OCI-LY1 (cell line): ENCODE measurements at regions not wholly inside any gene's neighbourhood (a gene's known extent, or its start where the extent isn't known, plus 50 kb on each side); places are given as distances from the start of the nearest gene placed in this dataset.

Experiments
- EZH2 ChIP-seq: fragments of 200-600 bp; sonication (generic), shearing (Covaris generic); IDR thresholded peaks from 2 replicates; pipeline ENCODE4 v1.8.0; 2017; ENCODE audit warnings: borderline replicate concordance, mixed run types, mild to moderate bottlenecking, antibody characterized with exemption, low read length, moderate library complexity, mixed read lengths
- TF ChIP-seq, protein P1 (sequence below): fragments of 200-600 bp; sonication (generic), shearing (Covaris generic); IDR thresholded peaks from 2 replicates; pipeline ENCODE4 v1.5.1; 2017; ENCODE audit warnings: mild to moderate bottlenecking, antibody characterized with exemption, low read length, moderate library complexity, mixed read lengths

- TF ChIP-seq, protein P1, sequence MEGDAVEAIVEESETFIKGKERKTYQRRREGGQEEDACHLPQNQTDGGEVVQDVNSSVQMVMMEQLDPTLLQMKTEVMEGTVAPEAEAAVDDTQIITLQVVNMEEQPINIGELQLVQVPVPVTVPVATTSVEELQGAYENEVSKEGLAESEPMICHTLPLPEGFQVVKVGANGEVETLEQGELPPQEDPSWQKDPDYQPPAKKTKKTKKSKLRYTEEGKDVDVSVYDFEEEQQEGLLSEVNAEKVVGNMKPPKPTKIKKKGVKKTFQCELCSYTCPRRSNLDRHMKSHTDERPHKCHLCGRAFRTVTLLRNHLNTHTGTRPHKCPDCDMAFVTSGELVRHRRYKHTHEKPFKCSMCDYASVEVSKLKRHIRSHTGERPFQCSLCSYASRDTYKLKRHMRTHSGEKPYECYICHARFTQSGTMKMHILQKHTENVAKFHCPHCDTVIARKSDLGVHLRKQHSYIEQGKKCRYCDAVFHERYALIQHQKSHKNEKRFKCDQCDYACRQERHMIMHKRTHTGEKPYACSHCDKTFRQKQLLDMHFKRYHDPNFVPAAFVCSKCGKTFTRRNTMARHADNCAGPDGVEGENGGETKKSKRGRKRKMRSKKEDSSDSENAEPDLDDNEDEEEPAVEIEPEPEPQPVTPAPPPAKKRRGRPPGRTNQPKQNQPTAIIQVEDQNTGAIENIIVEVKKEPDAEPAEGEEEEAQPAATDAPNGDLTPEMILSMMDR, result no peak
- no peak for TF ChIP-seq EZH2
Measured at GRCh38 chr1:29647581-29647980, 411.3 kb downstream of the PTPRU start.
